H9 (cell line): ENCODE measurements at regions not wholly inside any gene's neighbourhood (a gene's known extent, or its start where the extent isn't known, plus 50 kb on each side); places are given as distances from the start of the nearest gene placed in this dataset.

Experiments
- DNase-seq: peaks from one replicate; pipeline ENCODE4 v3.0.0-alpha.2; 2017
- H2AFZ ChIP-seq: one replicate; pipeline ENCODE4 v1.6.1; 2013; ENCODE audit warnings: mild to moderate bottlenecking, low read length, control low read depth, moderate library complexity
- H2AK5ac ChIP-seq: 2 replicates; pipeline ENCODE4 v1.6.1; 2013; ENCODE audit warnings: low read length, control low read depth, mixed read lengths; ENCODE audit not compliant: insufficient read length
- H2BK120ac ChIP-seq: one replicate; pipeline ENCODE4 v1.6.1; 2013; ENCODE audit warnings: low read depth, mild to moderate bottlenecking, low read length, control low read depth, inconsistent platforms; ENCODE audit not compliant: poor library complexity, severe bottlenecking
- H2BK12ac ChIP-seq: 2 replicates; pipeline ENCODE4 v1.6.1; 2013; ENCODE audit warnings: low read length, control low read depth, mixed read lengths, low read depth; ENCODE audit not compliant: insufficient read length
- H2BK15ac ChIP-seq: 2 replicates; pipeline ENCODE4 v1.6.1; 2013; ENCODE audit warnings: low read depth, low read length, control low read depth
- H2BK20ac ChIP-seq: one replicate; pipeline ENCODE4 v1.6.1; 2013; ENCODE audit warnings: low read depth, mild to moderate bottlenecking, low read length, control low read depth, inconsistent platforms; ENCODE audit not compliant: poor library complexity, severe bottlenecking
- H2BK5ac ChIP-seq: 2 replicates; pipeline ENCODE4 v1.6.1; 2013; ENCODE audit warnings: low read length, control low read depth, mixed read lengths; ENCODE audit not compliant: insufficient read length
- H3K14ac ChIP-seq: 2 replicates; pipeline ENCODE4 v1.6.1; 2013; ENCODE audit warnings: low read length, control low read depth; ENCODE audit not compliant: insufficient read depth
- H3K18ac ChIP-seq: 2 replicates; pipeline ENCODE4 v1.6.1; 2013; ENCODE audit warnings: low read depth, mild to moderate bottlenecking, mixed read lengths, low read length, control low read depth; ENCODE audit not compliant: insufficient read length
- H3K23ac ChIP-seq: 2 replicates; pipeline ENCODE4 v1.6.1; 2013; ENCODE audit warnings: low read length, control low read depth, mixed read lengths, low read depth; ENCODE audit not compliant: insufficient read length
- H3K23me2 ChIP-seq: 2 replicates; pipeline ENCODE4 v1.6.1; 2013; ENCODE audit warnings: low read depth, mild to moderate bottlenecking, mixed read lengths, low read length, control low read depth; ENCODE audit not compliant: insufficient read length, poor library complexity, severe bottlenecking
- H3K27ac ChIP-seq: 2 replicates; pipeline ENCODE4 v1.5.1; 2013; ENCODE audit warnings: low read length, control low read depth, mixed read lengths, low read depth; ENCODE audit not compliant: insufficient read length
- H3K27me3 ChIP-seq: 2 replicates; pipeline ENCODE4 v1.6.1; 2013; ENCODE audit warnings: low read length, control low read depth, inconsistent platforms; ENCODE audit not compliant: insufficient read depth
- H3K4ac ChIP-seq: 2 replicates; pipeline ENCODE4 v1.6.1; 2013; ENCODE audit warnings: low read depth, mild to moderate bottlenecking, control low read depth, inconsistent platforms, low read length, moderate library complexity
- H3K4me1 ChIP-seq: 2 replicates; pipeline ENCODE4 v1.6.1; 2013; ENCODE audit warnings: low read length, control low read depth, inconsistent platforms; ENCODE audit not compliant: insufficient read depth
- H3K4me2 ChIP-seq: 2 replicates; pipeline ENCODE4 v1.6.1; 2013; ENCODE audit warnings: low read length, control low read depth, mixed read lengths; ENCODE audit not compliant: insufficient read length, insufficient read depth
- H3K56ac ChIP-seq: 2 replicates; pipeline ENCODE4 v1.6.1; 2013; ENCODE audit warnings: low read depth, mild to moderate bottlenecking, mixed read lengths, low read length, control low read depth; ENCODE audit not compliant: insufficient read length
- H3K79me1 ChIP-seq: 2 replicates; pipeline ENCODE4 v1.6.1; 2013; ENCODE audit warnings: low read depth, mild to moderate bottlenecking, moderate library complexity, low read length, control low read depth, inconsistent platforms; ENCODE audit not compliant: insufficient read depth, poor library complexity, severe bottlenecking
- H3K79me2 ChIP-seq: 2 replicates; pipeline ENCODE4 v1.6.1; 2013; ENCODE audit warnings: low read length, control low read depth, inconsistent platforms; ENCODE audit not compliant: insufficient read depth
- H3K9ac ChIP-seq: 2 replicates; pipeline ENCODE4 v1.6.1; 2013; ENCODE audit warnings: low read length, control low read depth, mixed read lengths; ENCODE audit not compliant: insufficient read length; ENCODE audit errors: extremely low read depth
- H3K9me3 ChIP-seq: one replicate; pipeline ENCODE4 v1.6.1; 2013; ENCODE audit warnings: low read depth, low read length, inconsistent platforms; ENCODE audit not compliant: control insufficient read depth
- H3T11ph ChIP-seq: one replicate; pipeline ENCODE4 v1.6.1; 2013; ENCODE audit warnings: mild to moderate bottlenecking, low read length, control low read depth, inconsistent platforms
- H4K20me1 ChIP-seq: one replicate; pipeline ENCODE4 v1.6.1; 2013; ENCODE audit not compliant: control insufficient read depth, insufficient read length, insufficient read depth
- H4K5ac ChIP-seq: 2 replicates; pipeline ENCODE4 v1.6.1; 2013; ENCODE audit warnings: low read depth, mild to moderate bottlenecking, mixed read lengths, low read length, control low read depth; ENCODE audit not compliant: insufficient read length
- H4K8ac ChIP-seq: replicated peaks from 2 replicates; pipeline ENCODE4 v1.6.1; 2013; ENCODE audit warnings: low read length, control low read depth, mixed read lengths, low read depth; ENCODE audit not compliant: insufficient read length
- H4K91ac ChIP-seq: 2 replicates; pipeline ENCODE4 v1.6.1; 2013; ENCODE audit warnings: low read depth, mild to moderate bottlenecking, moderate library complexity, mixed read lengths, low read length, control low read depth; ENCODE audit not compliant: insufficient read length
- H3K27ac Mint-ChIP-seq, 3 experiments: 2 replicates in 2 of 3; 3 replicates in 1 of 3; pipeline ENCODE4 v1.8.0; 2020 to 2021; ENCODE audit warnings: mixed read lengths in 3 of 3, mild to moderate bottlenecking in 1 of 3, moderate library complexity in 1 of 3
- H3K27me3 Mint-ChIP-seq: 2 replicates; pipeline ENCODE4 v1.8.0; 2021; ENCODE audit warnings: low read depth, mild to moderate bottlenecking, moderate library complexity, mixed read lengths
- H3K36me3 Mint-ChIP-seq, 3 experiments: 2 replicates in 2 of 3; 3 replicates in 1 of 3; pipeline ENCODE4 v1.8.0; 2020 to 2021; ENCODE audit warnings: low read depth in 3 of 3, mixed read lengths in 3 of 3; ENCODE audit not compliant: insufficient read depth in 1 of 3
- H3K4me1 Mint-ChIP-seq, 2 experiments: 2 replicates each; pipeline ENCODE4 v1.8.0; 2020; ENCODE audit warnings: mixed read lengths in 2 of 2
- H3K4me3 Mint-ChIP-seq, 2 experiments: 2 replicates in 1 of 2; 3 replicates in 1 of 2; pipeline ENCODE4 v1.8.0; 2020 to 2021; ENCODE audit warnings: mild to moderate bottlenecking in 2 of 2, mixed read lengths in 2 of 2, moderate library complexity in 1 of 2
- H3K9me3 Mint-ChIP-seq, 2 experiments: 2 replicates in 1 of 2; 3 replicates in 1 of 2; pipeline ENCODE4 v1.8.0; 2020; ENCODE audit warnings: mild to moderate bottlenecking in 2 of 2, mixed read lengths in 2 of 2, moderate library complexity in 1 of 2
- CTCF ChIP-seq: fragments of 200-600 bp; sonication (generic); conservative IDR thresholded peaks from 3 replicates; pipeline ENCODE4 v1.8.0; 2021; ENCODE audit warnings: antibody characterized with exemption, mild to moderate bottlenecking
- WGBS: extraction: QIAGEN DNeasy Blood & Tissue Kit; methylation state at CpG from one replicate; pipeline ENCODE4 v1.1.7; 2013; ENCODE audit warnings: missing lambda C conversion rate, low lambda C conversion rate, mixed read lengths; ENCODE audit not compliant: insufficient read length; ENCODE audit errors: extremely low coverage; 5-methylcytosine and 5-hydroxymethylcytosine counted together

GRCh38 chr9:107212613-107213012 is 70.5 kb upstream of the RAD23B start:
- H2AK5ac ChIP-seq, result no peak overlapping the region
- no peak overlapping the region for H3T11ph ChIP-seq
- no peak overlapping the region for H4K8ac ChIP-seq
- no peak overlapping the region for H2BK5ac ChIP-seq
- no peaks in the 10 kb centered on the region for H4K20me1 ChIP-seq
- H2BK15ac ChIP-seq, result no peak overlapping the region
- no peak overlapping the region for H3K14ac ChIP-seq
- no peaks in the 10 kb centered on the region for H3K9me3 ChIP-seq
- no peak overlapping the region for H3K23ac ChIP-seq
- H4K91ac ChIP-seq, result no peak overlapping the region
- no peak overlapping the region for H4K5ac ChIP-seq
- no peaks in the 10 kb centered on the region for H3K9me3 Mint-ChIP-seq
- no peak overlapping the region for H3K4ac ChIP-seq
- no peak for TF ChIP-seq CTCF
- no peaks in the 10 kb centered on the region for H3K27me3 ChIP-seq
- H3K27me3 Mint-ChIP-seq, result no peaks in the 10 kb centered on the region
- H3K23me2 ChIP-seq, result no peaks in the 10 kb centered on the region
- no peak overlapping the region for H2BK20ac ChIP-seq
- no peak overlapping the region for H3K4me3 Mint-ChIP-seq
- H3K4me1 ChIP-seq, result no peaks in the 10 kb centered on the region; the same call in 1 of the 2 replicates
- no peak overlapping the region for H3K56ac ChIP-seq
- no peak for DNase-seq
- H3K27ac Mint-ChIP-seq, result no peak overlapping the region
- peaks cover 3 to 5% of the 10 kb centered on the region in 2 experiments; a peak in 3 of 4 replicates for H3K4me1 Mint-ChIP-seq
- H2BK12ac ChIP-seq, result no peak overlapping the region
- no peaks in the 10 kb centered on the region for H3K36me3 Mint-ChIP-seq
- no peak overlapping the region for H2AFZ ChIP-seq
- H3K4me2 ChIP-seq, result no peak overlapping the region
- no peak overlapping the region for H3K18ac ChIP-seq
- no peaks in the 10 kb centered on the region for H3K79me2 ChIP-seq
- H2BK120ac ChIP-seq, result no peak overlapping the region
- H3K27ac ChIP-seq, result no peak overlapping the region
- no peak overlapping the region for H3K9ac ChIP-seq
- WGBS, result no CpG with 5 or more reads among the region's 5 CpGs
- H3K79me1 ChIP-seq, result no peaks in the 10 kb centered on the region
